ENCODE measurements at regions not wholly inside any gene's neighbourhood (a gene's known extent, or its start where the extent isn't known, plus 50 kb on each side); places are given as distances from the start of the nearest gene placed in this dataset.
A peak's percentile ranks its signal among the peaks of the same experiment; 100 is the strongest.

- Histone ChIP-seq H3K27me3 (ENCODE audit: insufficient read depth, low read length, poor library complexity) (no peaks in the 10 kb centered on the region), H3K79me1 (ENCODE audit: low read length) (no peaks in the 10 kb centered on the region), H4K8ac (ENCODE audit: low read depth, low read length) (no peak overlapping the region), H2BK15ac (replicated peaks; ENCODE audit: low read depth) (no peak overlapping the region), H3K4ac (ENCODE audit: low read depth, low read length) (no peak overlapping the region), H3K9ac (ENCODE audit: low read length) (no peak overlapping the region), H3K23ac (ENCODE audit: low read length) (no peak overlapping the region), H3K27ac (ENCODE audit: low read depth, low read length) (no peak overlapping the region), H3K79me2 (ENCODE audit: control insufficient read depth, insufficient read depth, low read length) (no peaks in the 10 kb centered on the region), H2BK5ac (ENCODE audit: low read length) (no peak overlapping the region), H4K5ac (ENCODE audit: low read length) (no peak overlapping the region), H2BK120ac (ENCODE audit: low read depth, low read length) (no peak overlapping the region), H3K56ac (ENCODE audit: low read length) (no peak overlapping the region), H3K36me3 (ENCODE audit: control insufficient read depth, insufficient read depth, low read length) (no peaks in the 10 kb centered on the region), H3K4me2 (ENCODE audit: low read length) (no peak overlapping the region), H3K4me1 (ENCODE audit: control insufficient read depth, low read depth, low read length) (peaks cover 6% of the 10 kb centered on the region), H3K18ac (ENCODE audit: low read length) (no peak overlapping the region), H2AK5ac (ENCODE audit: low read length) (no peak overlapping the region), H3K4me3 (ENCODE audit: low read length) (no peak overlapping the region)
- WGBS (ENCODE audit: extremely low coverage, insufficient coverage, low lambda C conversion rate): no CpG with 5 or more reads among the region's 3 CpGs
- DNase-seq: peak; percentile 50
Observed at GRCh38 chr10:64271983-64272382, 750.8 kb downstream of the REEP3 start.

- peaks cover 6% of the 10 kb centered on the region for H3K4me1 ChIP-seq (ENCODE audit: control insufficient read depth, low read depth, low read length)
- no peaks in the 10 kb centered on the region for H3K79me1 ChIP-seq (ENCODE audit: low read length)
- no peak overlapping the region for H3K23ac ChIP-seq (ENCODE audit: low read length)
- H2BK5ac ChIP-seq (ENCODE audit: low read length): no peak overlapping the region
- no peak for DNase-seq
- no peaks in the 10 kb centered on the region for H3K36me3 ChIP-seq (ENCODE audit: control insufficient read depth, insufficient read depth, low read length)
- H2AK5ac ChIP-seq (ENCODE audit: low read length): no peak overlapping the region
- H3K18ac ChIP-seq (ENCODE audit: low read length): no peak overlapping the region
- no peaks in the 10 kb centered on the region for H3K27me3 ChIP-seq (ENCODE audit: insufficient read depth, low read length, poor library complexity)
- no peak overlapping the region for H4K8ac ChIP-seq (ENCODE audit: low read depth, low read length)
- H2BK15ac ChIP-seq (replicated peaks; ENCODE audit: low read depth): no peak overlapping the region
- H3K9ac ChIP-seq (ENCODE audit: low read length): no peak overlapping the region
- no peaks in the 10 kb centered on the region for H3K79me2 ChIP-seq (ENCODE audit: control insufficient read depth, insufficient read depth, low read length)
- H3K56ac ChIP-seq (ENCODE audit: low read length): no peak overlapping the region
- H3K4me2 ChIP-seq (ENCODE audit: low read length): no peak overlapping the region
- no peak overlapping the region for H4K5ac ChIP-seq (ENCODE audit: low read length)
- H3K27ac ChIP-seq (ENCODE audit: low read depth, low read length): no peak overlapping the region
- no peak overlapping the region for H2BK120ac ChIP-seq (ENCODE audit: low read depth, low read length)
- H3K4ac ChIP-seq (ENCODE audit: low read depth, low read length): no peak overlapping the region
- H3K4me3 ChIP-seq (ENCODE audit: low read length): no peak overlapping the region
Observed at GRCh38 chr10:64275001-64275400, 753.8 kb downstream of the REEP3 start.

GRCh38 chr10:64275774-64276173, 754.6 kb downstream of the REEP3 start:
- Histone ChIP-seq H3K36me3 (ENCODE audit: control insufficient read depth, insufficient read depth, low read length) (no peaks in the 10 kb centered on the region), H3K79me1 (ENCODE audit: low read length) (no peaks in the 10 kb centered on the region), H2BK15ac (replicated peaks; ENCODE audit: low read depth) (no peak overlapping the region), H3K27me3 (ENCODE audit: insufficient read depth, low read length, poor library complexity) (no peaks in the 10 kb centered on the region), H2AK5ac (ENCODE audit: low read length) (no peak overlapping the region), H3K4me1 (ENCODE audit: control insufficient read depth, low read depth, low read length) (peaks cover 6% of the 10 kb centered on the region), H2BK5ac (ENCODE audit: low read length) (no peak overlapping the region), H3K9ac (ENCODE audit: low read length) (no peak overlapping the region), H4K8ac (ENCODE audit: low read depth, low read length) (no peak overlapping the region), H3K4me3 (ENCODE audit: low read length) (no peak overlapping the region), H4K5ac (ENCODE audit: low read length) (no peak overlapping the region), H3K23ac (ENCODE audit: low read length) (no peak overlapping the region), H2BK120ac (ENCODE audit: low read depth, low read length) (no peak overlapping the region), H3K79me2 (ENCODE audit: control insufficient read depth, insufficient read depth, low read length) (no peaks in the 10 kb centered on the region), H3K4me2 (ENCODE audit: low read length) (no peak overlapping the region), H3K18ac (ENCODE audit: low read length) (no peak overlapping the region), H3K4ac (ENCODE audit: low read depth, low read length) (no peak overlapping the region), H3K27ac (ENCODE audit: low read depth, low read length) (no peak overlapping the region), H3K56ac (ENCODE audit: low read length) (no peak overlapping the region)
- WGBS (ENCODE audit: extremely low coverage, insufficient coverage, low lambda C conversion rate): no CpG with 5 or more reads among the region's 2 CpGs
- DNase-seq: no peak

GRCh38 chr10:64277536-64277935, 756.3 kb downstream of the REEP3 start:
- Histone ChIP-seq H3K27me3 (ENCODE audit: insufficient read depth, low read length, poor library complexity) (no peaks in the 10 kb centered on the region), H2AK5ac (ENCODE audit: low read length) (no peak overlapping the region), H3K4me1 (ENCODE audit: control insufficient read depth, low read depth, low read length) (no peaks in the 10 kb centered on the region), H3K18ac (ENCODE audit: low read length) (no peak overlapping the region), H3K27ac (ENCODE audit: low read depth, low read length) (no peak overlapping the region), H3K4me3 (ENCODE audit: low read length) (no peak overlapping the region), H3K23ac (ENCODE audit: low read length) (no peak overlapping the region), H3K79me1 (ENCODE audit: low read length) (no peaks in the 10 kb centered on the region), H3K4me2 (ENCODE audit: low read length) (no peak overlapping the region), H3K79me2 (ENCODE audit: control insufficient read depth, insufficient read depth, low read length) (no peaks in the 10 kb centered on the region), H4K8ac (ENCODE audit: low read depth, low read length) (no peak overlapping the region), H2BK120ac (ENCODE audit: low read depth, low read length) (no peak overlapping the region), H3K36me3 (ENCODE audit: control insufficient read depth, insufficient read depth, low read length) (no peaks in the 10 kb centered on the region), H3K56ac (ENCODE audit: low read length) (no peak overlapping the region), H2BK5ac (ENCODE audit: low read length) (no peak overlapping the region), H2BK15ac (replicated peaks; ENCODE audit: low read depth) (no peak overlapping the region), H4K5ac (ENCODE audit: low read length) (no peak overlapping the region), H3K9ac (ENCODE audit: low read length) (no peak overlapping the region), H3K4ac (ENCODE audit: low read depth, low read length) (no peak overlapping the region)
- DNase-seq: no peak
- WGBS (ENCODE audit: extremely low coverage, insufficient coverage, low lambda C conversion rate): no CpG with 5 or more reads among the region's 3 CpGs

- Histone ChIP-seq H3K79me1 (ENCODE audit: low read length) (no peaks in the 10 kb centered on the region), H4K5ac (ENCODE audit: low read length) (no peak overlapping the region), H2BK5ac (ENCODE audit: low read length) (no peak overlapping the region), H3K23ac (ENCODE audit: low read length) (no peak overlapping the region), H4K8ac (ENCODE audit: low read depth, low read length) (no peak overlapping the region), H2BK15ac (replicated peaks; ENCODE audit: low read depth) (no peak overlapping the region), H3K56ac (ENCODE audit: low read length) (no peak overlapping the region), H3K4me3 (ENCODE audit: low read length) (no peak overlapping the region), H3K27me3 (ENCODE audit: insufficient read depth, low read length, poor library complexity) (no peaks in the 10 kb centered on the region), H3K18ac (ENCODE audit: low read length) (no peak overlapping the region), H3K9ac (ENCODE audit: low read length) (no peak overlapping the region), H3K79me2 (ENCODE audit: control insufficient read depth, insufficient read depth, low read length) (no peaks in the 10 kb centered on the region), H3K4ac (ENCODE audit: low read depth, low read length) (no peak overlapping the region), H3K36me3 (ENCODE audit: control insufficient read depth, insufficient read depth, low read length) (no peaks in the 10 kb centered on the region), H3K27ac (ENCODE audit: low read depth, low read length) (no peak overlapping the region), H2BK120ac (ENCODE audit: low read depth, low read length) (no peak overlapping the region), H2AK5ac (ENCODE audit: low read length) (no peak overlapping the region), H3K4me1 (ENCODE audit: control insufficient read depth, low read depth, low read length) (no peaks in the 10 kb centered on the region), H3K4me2 (ENCODE audit: low read length) (no peak overlapping the region)
- WGBS (ENCODE audit: extremely low coverage, insufficient coverage, low lambda C conversion rate): no CpG with 5 or more reads among the region's 3 CpGs
- no peak for DNase-seq
Observed at GRCh38 chr10:64283621-64284020, 762.4 kb downstream of the REEP3 start.

GRCh38 chr10:64286533-64286932, 765.3 kb downstream of the REEP3 start:
- no peak overlapping the region for H3K18ac ChIP-seq (ENCODE audit: low read length)
- H4K5ac ChIP-seq (ENCODE audit: low read length): no peak overlapping the region
- H3K4me2 ChIP-seq (ENCODE audit: low read length): no peak overlapping the region
- no peak overlapping the region for H3K56ac ChIP-seq (ENCODE audit: low read length)
- H2BK5ac ChIP-seq (ENCODE audit: low read length): no peak overlapping the region
- WGBS (ENCODE audit: extremely low coverage, insufficient coverage, low lambda C conversion rate): no CpG with 5 or more reads among the region's 2 CpGs
- no peak overlapping the region for H3K9ac ChIP-seq (ENCODE audit: low read length)
- H3K27ac ChIP-seq (ENCODE audit: low read depth, low read length): no peak overlapping the region
- no peaks in the 10 kb centered on the region for H3K79me1 ChIP-seq (ENCODE audit: low read length)
- H3K4ac ChIP-seq (ENCODE audit: low read depth, low read length): no peak overlapping the region
- no peak overlapping the region for H2AK5ac ChIP-seq (ENCODE audit: low read length)
- H3K4me3 ChIP-seq (ENCODE audit: low read length): no peak overlapping the region
- H2BK15ac ChIP-seq (replicated peaks; ENCODE audit: low read depth): no peak overlapping the region
- no peak overlapping the region for H4K8ac ChIP-seq (ENCODE audit: low read depth, low read length)
- no peaks in the 10 kb centered on the region for H3K27me3 ChIP-seq (ENCODE audit: insufficient read depth, low read length, poor library complexity)
- no peaks in the 10 kb centered on the region for H3K4me1 ChIP-seq (ENCODE audit: control insufficient read depth, low read depth, low read length)
- H3K36me3 ChIP-seq (ENCODE audit: control insufficient read depth, insufficient read depth, low read length): no peaks in the 10 kb centered on the region
- no peaks in the 10 kb centered on the region for H3K79me2 ChIP-seq (ENCODE audit: control insufficient read depth, insufficient read depth, low read length)
- no peak overlapping the region for H2BK120ac ChIP-seq (ENCODE audit: low read depth, low read length)
- no peak overlapping the region for H3K23ac ChIP-seq (ENCODE audit: low read length)
- DNase-seq: no peak

All from mesendoderm (in vitro differentiated cells).